ENCODE measurements at regions not wholly inside any gene's neighbourhood (a gene's known extent, or its start where the extent isn't known, plus 50 kb on each side); places are given as distances from the start of the nearest gene placed in this dataset.

DNA sequence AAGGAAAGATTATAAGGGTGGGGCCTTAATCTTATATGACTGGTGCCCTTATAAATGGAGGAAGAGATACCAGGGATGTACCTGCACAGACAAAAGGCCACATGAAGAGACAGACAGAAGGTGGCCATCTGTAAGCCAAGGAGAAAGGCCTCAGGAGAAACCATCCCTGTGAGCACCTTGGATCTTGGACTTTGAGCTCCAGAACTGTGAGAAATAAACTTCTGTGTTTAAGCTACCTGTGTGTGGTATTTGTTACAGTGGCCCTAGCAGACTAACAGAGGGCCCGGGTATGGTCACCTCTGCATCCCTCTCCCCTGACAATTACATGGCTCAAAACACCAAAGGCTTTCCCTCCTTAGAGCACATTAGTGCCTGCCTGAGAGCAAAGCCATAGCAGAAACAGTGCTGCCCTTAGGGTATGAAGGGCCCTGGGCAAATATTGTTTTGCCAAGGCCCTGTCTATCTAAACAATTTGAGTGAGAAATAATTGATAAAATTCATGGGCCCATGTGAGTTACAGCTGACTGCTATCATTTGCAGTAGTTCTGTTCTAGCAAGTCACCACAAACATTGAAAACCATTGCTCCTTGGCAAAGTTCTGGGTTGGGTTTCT, 109.3 kb upstream of the MYCN start:
- H3K4me1 ChIP-seq (ENCODE audit: control insufficient read depth, insufficient read depth, low read length), result no peaks in the 10 kb centered on the region
- no peak overlapping the region for H3K4me3 ChIP-seq (ENCODE audit: low read length)
- H3K27me3 ChIP-seq (replicated peaks; ENCODE audit: control insufficient read depth, insufficient read depth, low read length), result peaks cover 10% of the 10 kb centered on the region
- H3K36me3 ChIP-seq (ENCODE audit: control insufficient read depth, insufficient read depth, low read length, severe bottlenecking), result no peaks in the 10 kb centered on the region
- no peak overlapping the region for H3K9ac ChIP-seq (ENCODE audit: low read length)
- H3K9me3 ChIP-seq (ENCODE audit: control insufficient read depth, low read length), result peaks cover 7% of the 10 kb centered on the region
- no peak for DNase-seq (ENCODE audit: low read depth)

DNA sequence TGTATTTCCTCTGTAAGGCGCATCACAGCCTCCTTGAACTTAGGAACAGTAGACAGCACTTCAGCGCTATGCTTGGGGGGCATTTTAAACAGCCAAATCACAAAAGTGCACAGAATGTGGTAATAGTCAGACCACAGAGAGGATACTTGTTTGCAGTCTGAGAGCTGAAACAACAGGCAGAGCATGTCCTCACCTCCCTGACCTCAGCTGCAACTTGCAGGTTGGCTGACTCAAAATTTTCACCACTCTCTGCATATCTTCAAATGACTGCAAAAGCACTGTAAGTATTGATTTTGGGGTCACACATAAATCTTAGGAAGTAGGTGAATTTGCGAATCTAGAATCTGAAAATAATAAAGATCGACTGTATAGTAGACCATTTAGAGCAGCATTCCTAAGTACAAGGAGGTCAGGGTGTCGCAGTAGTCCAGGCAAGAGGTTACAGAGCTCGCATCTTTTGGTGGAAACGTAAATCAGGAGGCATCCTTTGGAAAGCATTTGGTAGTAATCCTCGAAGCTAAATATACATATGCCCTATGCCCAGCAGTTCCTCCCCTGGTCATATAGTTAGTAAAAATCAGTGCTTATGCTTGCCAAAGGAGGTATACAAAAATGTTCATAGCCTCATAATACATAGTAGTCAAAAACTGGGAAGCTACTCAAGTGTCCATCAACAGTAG, 108.2 kb upstream of the MYCN start:
- Histone ChIP-seq H3K36me3 (ENCODE audit: control insufficient read depth, insufficient read depth, low read length, severe bottlenecking) (no peaks in the 10 kb centered on the region), H3K9me3 (ENCODE audit: control insufficient read depth, low read length) (peaks cover 7% of the 10 kb centered on the region)
- DNase-seq (ENCODE audit: low read depth), result no peak

DNA sequence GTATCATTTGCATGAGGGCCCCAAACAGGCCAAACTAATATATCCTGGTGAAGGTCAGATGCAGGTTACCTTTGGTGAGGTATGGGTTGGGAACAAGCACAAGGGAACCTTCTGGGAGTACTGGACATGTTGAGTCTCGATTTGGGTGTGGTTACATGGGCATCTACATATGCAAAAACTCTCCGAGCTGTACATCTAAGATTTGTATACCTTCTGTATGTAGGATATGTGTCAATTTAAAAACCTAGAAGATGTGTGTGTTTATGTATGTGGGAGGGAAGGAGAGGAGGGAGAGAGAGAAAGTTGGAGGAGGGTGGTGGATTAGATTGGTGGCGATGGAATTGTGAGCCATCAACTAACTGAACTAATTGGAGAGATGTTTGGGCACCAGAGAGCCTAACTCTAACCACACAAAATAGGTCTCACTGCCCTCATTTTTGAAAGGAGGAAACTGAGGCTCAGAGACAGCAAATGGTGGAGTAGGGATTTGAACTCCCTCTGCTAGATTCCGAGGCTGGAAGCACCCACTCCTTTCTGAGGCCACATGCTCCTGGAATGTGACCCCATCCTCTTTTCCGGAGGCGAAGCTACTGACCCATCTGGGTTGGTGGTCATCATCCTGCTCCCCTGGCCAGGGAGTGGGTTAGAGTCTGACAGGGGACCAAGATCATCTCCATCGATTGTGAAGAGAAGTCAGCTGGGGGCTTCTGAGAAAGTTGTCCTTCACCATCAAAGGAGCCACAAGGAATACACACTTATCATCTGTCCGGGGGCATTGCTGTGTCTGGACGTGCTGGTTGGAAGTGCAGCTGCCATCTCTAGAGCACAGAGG, 107.3 kb upstream of the MYCN start:
- no peaks in the 10 kb centered on the region for H3K27me3 ChIP-seq (replicated peaks; ENCODE audit: control insufficient read depth, insufficient read depth, low read length)
- H3K9ac ChIP-seq (ENCODE audit: low read length), result no peak overlapping the region
- peaks cover 9% of the 10 kb centered on the region for H3K9me3 ChIP-seq (ENCODE audit: control insufficient read depth, low read length)
- no peaks in the 10 kb centered on the region for H3K4me1 ChIP-seq (ENCODE audit: control insufficient read depth, insufficient read depth, low read length)
- no peak overlapping the region for H3K4me3 ChIP-seq (ENCODE audit: low read length)
- no peak for DNase-seq (ENCODE audit: low read depth)
- no peaks in the 10 kb centered on the region for H3K36me3 ChIP-seq (ENCODE audit: control insufficient read depth, insufficient read depth, low read length, severe bottlenecking)

More for the DNA sequence above, 108.2 kb upstream of the MYCN start:
- H3K4me3 ChIP-seq (ENCODE audit: low read length), result no peak overlapping the region
- no peaks in the 10 kb centered on the region for H3K27me3 ChIP-seq (replicated peaks; ENCODE audit: control insufficient read depth, insufficient read depth, low read length)
- H3K9ac ChIP-seq (ENCODE audit: low read length), result no peak overlapping the region
- no peaks in the 10 kb centered on the region for H3K4me1 ChIP-seq (ENCODE audit: control insufficient read depth, insufficient read depth, low read length)

DNA sequence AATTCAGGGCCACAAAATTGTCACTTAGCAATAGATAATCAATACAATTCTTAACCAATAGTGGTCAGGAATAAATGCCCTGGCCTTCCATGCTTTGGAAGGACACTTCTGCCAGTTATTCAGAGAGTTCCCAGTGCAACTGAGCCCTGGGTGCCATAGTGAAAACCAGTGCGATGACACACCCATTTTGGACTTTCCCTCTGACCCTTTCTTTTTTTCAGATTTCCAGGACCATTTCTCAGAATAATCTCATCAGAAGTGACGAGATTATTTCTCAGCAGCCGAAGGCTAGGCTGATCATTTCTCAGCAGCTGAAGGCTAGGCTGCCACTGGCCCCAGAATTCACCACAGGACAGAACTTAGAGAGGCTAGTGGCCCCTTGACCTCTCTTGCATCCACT, 106.6 kb upstream of the MYCN start:
- DNase-seq (ENCODE audit: low read depth), result no peak
- Histone ChIP-seq H3K36me3 (ENCODE audit: control insufficient read depth, insufficient read depth, low read length, severe bottlenecking) (no peaks in the 10 kb centered on the region), H3K4me1 (ENCODE audit: control insufficient read depth, insufficient read depth, low read length) (no peaks in the 10 kb centered on the region), H3K27me3 (replicated peaks; ENCODE audit: control insufficient read depth, insufficient read depth, low read length) (no peaks in the 10 kb centered on the region), H3K9me3 (ENCODE audit: control insufficient read depth, low read length) (peaks cover 9% of the 10 kb centered on the region), H3K4me3 (ENCODE audit: low read length) (no peak overlapping the region), H3K9ac (ENCODE audit: low read length) (no peak overlapping the region)

DNA sequence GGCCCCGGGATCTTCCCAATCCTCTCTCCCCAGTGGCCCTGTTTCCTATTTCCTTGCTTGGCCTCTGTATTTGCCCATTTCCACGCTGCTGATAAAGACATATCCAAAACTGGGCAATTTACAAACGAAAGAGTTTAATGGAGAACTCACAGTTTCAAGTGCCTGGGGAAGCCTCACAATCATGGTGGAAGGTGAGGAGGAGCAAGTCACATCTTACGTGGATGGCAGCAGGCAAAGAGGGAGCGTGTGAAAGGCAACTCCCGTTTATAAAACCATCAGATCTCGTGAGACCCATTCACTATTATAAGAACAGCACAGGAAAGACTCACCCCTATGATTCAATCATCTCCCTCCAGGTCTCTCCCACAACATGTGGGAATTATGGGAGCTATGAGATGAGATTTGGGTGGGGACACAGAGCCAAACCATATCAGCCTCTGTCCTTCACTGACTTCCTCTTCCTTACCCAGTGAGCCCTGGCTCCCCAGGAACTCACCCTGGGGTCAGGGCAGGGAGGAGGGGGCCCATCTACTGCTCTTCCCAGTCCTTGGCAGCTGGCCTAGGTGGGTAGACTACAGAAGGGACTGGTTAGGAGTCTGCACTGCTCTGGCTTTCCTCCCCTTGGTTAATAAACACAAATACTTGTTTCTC, 105.8 kb upstream of the MYCN start:
- Histone ChIP-seq H3K4me3 (ENCODE audit: low read length) (no peak overlapping the region), H3K9me3 (ENCODE audit: control insufficient read depth, low read length) (peaks cover 9% of the 10 kb centered on the region), H3K36me3 (ENCODE audit: control insufficient read depth, insufficient read depth, low read length, severe bottlenecking) (no peaks in the 10 kb centered on the region), H3K9ac (ENCODE audit: low read length) (no peak overlapping the region), H3K4me1 (ENCODE audit: control insufficient read depth, insufficient read depth, low read length) (no peaks in the 10 kb centered on the region), H3K27me3 (replicated peaks; ENCODE audit: control insufficient read depth, insufficient read depth, low read length) (no peaks in the 10 kb centered on the region)
- DNase-seq (ENCODE audit: low read depth), result no peak

DNA sequence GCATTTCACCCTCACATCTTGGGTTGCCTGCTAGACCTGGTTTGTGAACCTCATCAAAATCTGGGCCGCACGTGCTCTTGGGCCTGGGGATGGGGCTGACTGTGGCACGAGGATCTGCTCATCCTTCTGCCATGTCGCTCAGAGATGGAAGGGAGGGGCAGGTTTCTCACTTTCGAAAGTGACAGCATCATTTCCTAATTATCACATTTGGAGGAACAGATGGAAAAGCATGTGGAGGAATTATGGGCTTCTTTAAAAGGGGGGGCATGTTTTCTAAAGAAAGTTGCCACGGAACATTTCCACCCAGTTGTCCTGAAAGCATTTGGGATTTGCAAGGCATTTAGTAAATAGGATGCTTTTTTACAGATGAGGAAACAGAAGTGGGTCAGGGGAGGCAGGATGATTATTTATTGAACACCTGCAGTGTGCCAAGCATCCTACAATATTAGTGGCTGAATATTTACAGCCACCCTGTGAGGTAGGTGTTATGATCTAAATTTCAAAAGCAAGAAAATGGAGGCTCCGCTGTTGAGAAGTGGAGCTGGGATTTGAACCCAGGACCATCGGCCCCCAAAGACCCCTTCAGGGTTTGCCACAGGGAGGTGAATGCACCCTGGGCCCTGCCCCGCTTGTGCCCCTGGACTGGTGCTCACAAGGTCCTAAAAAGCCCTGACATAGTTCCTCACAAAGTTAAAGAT, 104.2 kb upstream of the MYCN start:
- Histone ChIP-seq H3K9ac (ENCODE audit: low read length) (no peak overlapping the region), H3K36me3 (ENCODE audit: control insufficient read depth, insufficient read depth, low read length, severe bottlenecking) (no peaks in the 10 kb centered on the region), H3K9me3 (ENCODE audit: control insufficient read depth, low read length) (peaks cover 9% of the 10 kb centered on the region), H3K27me3 (replicated peaks; ENCODE audit: control insufficient read depth, insufficient read depth, low read length) (no peaks in the 10 kb centered on the region), H3K4me1 (ENCODE audit: control insufficient read depth, insufficient read depth, low read length) (no peaks in the 10 kb centered on the region), H3K4me3 (ENCODE audit: low read length) (no peak overlapping the region)
- no peak for DNase-seq (ENCODE audit: low read depth)

DNA sequence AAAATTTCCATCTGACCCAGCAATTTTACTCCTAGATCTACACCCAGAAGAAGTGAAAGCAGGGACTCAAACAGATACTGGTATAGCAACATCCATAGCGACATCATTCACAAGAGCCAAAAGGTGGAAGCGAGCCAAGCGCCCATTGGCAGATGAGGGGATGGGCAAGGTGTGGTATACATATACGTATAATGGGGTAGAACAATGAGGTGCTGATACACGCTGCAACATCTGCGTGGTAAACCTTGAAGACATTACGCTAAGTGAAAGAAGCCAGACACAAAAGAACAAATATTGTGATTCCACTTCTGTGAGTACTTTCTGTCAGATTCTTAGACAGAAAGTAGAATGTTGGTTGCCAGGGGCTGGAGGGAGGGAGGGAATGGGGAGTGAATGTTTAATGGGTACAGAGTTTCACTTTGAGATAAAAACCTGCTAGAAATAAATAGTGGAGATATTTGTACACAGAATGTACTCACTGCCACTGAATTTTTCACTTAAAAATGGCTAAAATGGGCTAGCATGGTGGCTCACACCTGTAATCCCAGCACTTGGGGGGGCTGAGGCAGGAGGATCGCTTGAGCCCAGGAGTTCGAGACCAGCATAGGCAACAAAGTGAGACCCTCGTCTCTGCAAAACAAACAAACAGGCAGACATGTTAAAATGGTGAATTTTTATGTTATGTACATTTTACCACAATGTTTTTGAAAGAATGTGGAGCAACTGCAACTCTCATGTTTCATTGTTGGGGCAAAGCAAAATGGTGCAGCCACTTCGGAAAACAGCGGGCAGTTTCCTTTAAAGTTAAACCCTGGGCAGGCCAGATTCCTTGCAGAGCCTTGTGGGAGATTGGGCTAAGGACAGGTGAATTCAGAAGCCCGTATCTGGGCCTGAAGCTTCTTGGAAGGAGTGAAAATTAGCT, 103.4 kb upstream of the MYCN start:
- no peaks in the 10 kb centered on the region for H3K36me3 ChIP-seq (ENCODE audit: control insufficient read depth, insufficient read depth, low read length, severe bottlenecking)
- H3K9me3 ChIP-seq (ENCODE audit: control insufficient read depth, low read length), result peaks cover 9% of the 10 kb centered on the region
- no peak overlapping the region for H3K9ac ChIP-seq (ENCODE audit: low read length)
- no peaks in the 10 kb centered on the region for H3K27me3 ChIP-seq (replicated peaks; ENCODE audit: control insufficient read depth, insufficient read depth, low read length)
- no peak overlapping the region for H3K4me3 ChIP-seq (ENCODE audit: low read length)
- DNase-seq (ENCODE audit: low read depth), result no peak
- H3K4me1 ChIP-seq (ENCODE audit: control insufficient read depth, insufficient read depth, low read length), result no peaks in the 10 kb centered on the region

DNA sequence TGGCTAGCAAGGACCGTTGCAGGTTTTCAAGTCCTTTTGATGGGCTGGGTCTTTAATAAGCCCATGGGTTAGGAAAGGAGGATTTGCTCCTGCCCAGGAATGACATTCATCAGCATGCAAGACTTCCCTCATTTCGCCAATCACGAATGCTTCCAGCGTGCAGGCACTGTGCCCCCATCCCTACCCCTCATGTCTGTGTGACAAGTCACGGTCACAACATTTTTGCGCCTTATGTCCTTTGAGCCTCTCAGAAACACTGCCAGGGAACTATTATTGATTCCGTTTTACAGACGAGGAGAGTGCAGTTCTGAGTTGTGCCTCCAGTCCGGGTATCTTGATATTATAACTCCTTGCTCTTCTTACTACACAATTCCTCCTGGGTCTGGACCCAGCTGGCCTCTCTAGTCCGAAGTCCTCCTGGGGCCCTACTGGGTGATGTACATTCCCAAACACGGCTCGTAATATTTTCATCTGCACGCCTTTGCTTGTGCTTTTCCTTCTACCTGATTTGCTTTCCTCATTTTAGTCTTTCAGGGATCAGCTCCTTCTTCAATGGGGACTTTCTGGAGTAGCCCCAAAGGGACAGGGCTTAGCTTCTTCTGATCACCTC, 101.8 kb upstream of the MYCN start:
- no peak overlapping the region for H3K4me3 ChIP-seq (ENCODE audit: low read length)

DNA sequence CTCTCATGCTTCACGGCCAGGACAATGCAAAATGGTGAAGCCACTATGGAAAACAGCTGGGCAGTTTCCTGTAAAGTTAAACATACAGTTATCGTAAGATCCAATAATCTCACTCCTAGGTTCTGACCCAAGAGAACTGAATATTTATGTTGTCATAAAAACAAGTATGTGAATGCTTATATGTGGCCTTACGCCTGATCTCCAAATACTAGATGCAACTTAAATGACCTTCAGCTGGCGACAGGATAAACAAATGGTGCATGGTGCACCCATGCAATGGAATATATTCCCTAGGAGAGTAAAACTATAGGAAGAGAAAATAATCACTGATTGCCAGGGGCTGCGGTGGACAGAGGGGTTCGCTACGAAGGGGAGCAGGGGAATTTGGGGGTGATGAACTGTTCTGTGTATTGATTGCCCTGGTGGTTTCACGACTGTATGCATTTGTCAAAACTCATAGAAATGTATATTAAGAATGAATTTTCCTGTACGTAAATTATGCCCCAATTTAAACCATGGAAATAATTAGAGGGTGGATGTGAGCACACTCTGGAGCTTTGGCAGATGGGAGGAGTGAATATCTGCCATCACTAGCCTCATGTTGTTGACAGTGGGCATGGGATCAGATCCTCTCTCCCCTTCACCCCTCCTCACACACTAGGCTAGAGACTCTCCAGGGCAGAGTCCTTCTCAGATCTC, 100.8 kb upstream of the MYCN start:
- no peak overlapping the region for H3K9ac ChIP-seq (ENCODE audit: low read length)
- no peak for DNase-seq (ENCODE audit: low read depth)
- H3K36me3 ChIP-seq (ENCODE audit: control insufficient read depth, insufficient read depth, low read length, severe bottlenecking), result no peaks in the 10 kb centered on the region

More for the DNA sequence above, 101.8 kb upstream of the MYCN start:
- Histone ChIP-seq H3K27me3 (replicated peaks; ENCODE audit: control insufficient read depth, insufficient read depth, low read length) (no peaks in the 10 kb centered on the region), H3K4me1 (ENCODE audit: control insufficient read depth, insufficient read depth, low read length) (no peaks in the 10 kb centered on the region), H3K9ac (ENCODE audit: low read length) (no peak overlapping the region), H3K36me3 (ENCODE audit: control insufficient read depth, insufficient read depth, low read length, severe bottlenecking) (no peaks in the 10 kb centered on the region), H3K9me3 (ENCODE audit: control insufficient read depth, low read length) (peaks cover 9% of the 10 kb centered on the region)
- DNase-seq (ENCODE audit: low read depth), result no peak

More for the DNA sequence above, 100.8 kb upstream of the MYCN start:
- Histone ChIP-seq H3K27me3 (replicated peaks; ENCODE audit: control insufficient read depth, insufficient read depth, low read length) (no peaks in the 10 kb centered on the region), H3K9me3 (ENCODE audit: control insufficient read depth, low read length) (peaks cover 9% of the 10 kb centered on the region), H3K4me3 (ENCODE audit: low read length) (no peak overlapping the region), H3K4me1 (ENCODE audit: control insufficient read depth, insufficient read depth, low read length) (no peaks in the 10 kb centered on the region)
